HG02840 (cell line): ENCODE measurements at regions not wholly inside any gene's neighbourhood (a gene's known extent, or its start where the extent isn't known, plus 50 kb on each side); places are given as distances from the start of the nearest gene placed in this dataset.

ENCODE experiments used
- ATAC-seq: cut with Tn5 transposase; IDR thresholded peaks from one replicate; pipeline ENCODE4 v1.9.1; 2021; ENCODE audit warnings: mild to moderate bottlenecking, moderate library complexity, moderate number of reproducible peaks; ENCODE audit not compliant: unreplicated experiment, low FRiP score

GRCh38 chr1:98053471-98054366, 132.9 kb upstream of the DPYD start:
- ATAC-seq, result peak; percentile 93

GRCh38 chr1:98051065-98051675, 130.3 kb upstream of the DPYD start:
- peak; percentile 56 for ATAC-seq

GRCh38 chr1:98049370-98050135, 128.7 kb upstream of the DPYD start:
- ATAC-seq, result no peak

- ATAC-seq, result no peak
Observed at GRCh38 chr1:98048751-98049325, 128.0 kb upstream of the DPYD start.

- ATAC-seq, result no peak
Observed at GRCh38 chr1:98048244-98048643, 127.4 kb upstream of the DPYD start.

GRCh38 chr1:98047171-98047570, 126.3 kb upstream of the DPYD start:
- ATAC-seq, result no peak

GRCh38 chr1:98045767-98046641, 125.2 kb upstream of the DPYD start:
- no peak for ATAC-seq

GRCh38 chr1:98045211-98045766, 124.5 kb upstream of the DPYD start:
- ATAC-seq, result no peak

- ATAC-seq, result no peak
Observed at GRCh38 chr1:98044766-98045165, 123.9 kb upstream of the DPYD start.

- ATAC-seq, result no peak
Observed at GRCh38 chr1:98044071-98044697, 123.3 kb upstream of the DPYD start.

- ATAC-seq, result no peak
Observed at GRCh38 chr1:98035602-98036002, 114.8 kb upstream of the DPYD start.

- ATAC-seq, result no peak
Observed at GRCh38 chr1:98034505-98034904, 113.7 kb upstream of the DPYD start.

GRCh38 chr1:98032958-98033357, 112.1 kb upstream of the DPYD start:
- no peak for ATAC-seq

- ATAC-seq, result no peak
Observed at GRCh38 chr1:98030976-98031375, 110.1 kb upstream of the DPYD start.

GRCh38 chr1:98030483-98030882, 109.6 kb upstream of the DPYD start:
- ATAC-seq, result no peak

GRCh38 chr1:98028800-98029199, 108.0 kb upstream of the DPYD start:
- ATAC-seq, result no peak

GRCh38 chr1:98027103-98027705, 106.4 kb upstream of the DPYD start:
- ATAC-seq, result no peak

- ATAC-seq, result no peak
Observed at GRCh38 chr1:98025858-98026257, 105.0 kb upstream of the DPYD start.

GRCh38 chr1:98021126-98021525, 100.3 kb upstream of the DPYD start:
- ATAC-seq, result no peak
